Sigmoid colon (tissue), 3 donors: ENCODE measurements at regions not wholly inside any gene's neighbourhood (a gene's known extent, or its start where the extent isn't known, plus 50 kb on each side); places are given as distances from the start of the nearest gene placed in this dataset.

Experiments used
- CTCF ChIP-seq, 4 experiments: fragments of 450-650 bp in 3 of 4; fragments of 200-600 bp in 1 of 4; IDR thresholded peaks; one replicate each; pipeline ENCODE4 v1.5.1; 2016 to 2019; ENCODE audit warnings: antibody characterized with exemption in 4 of 4, mild to moderate bottlenecking in 3 of 4, moderate library complexity in 2 of 4
- POLR2A ChIP-seq, 2 donors: fragments of 450-650 bp; IDR thresholded peaks; one replicate each; pipeline ENCODE4 v1.6.1; 2016; ENCODE audit warnings: antibody characterized with exemption in 2 of 2, mild to moderate bottlenecking in 2 of 2, moderate library complexity in 2 of 2

DNA sequence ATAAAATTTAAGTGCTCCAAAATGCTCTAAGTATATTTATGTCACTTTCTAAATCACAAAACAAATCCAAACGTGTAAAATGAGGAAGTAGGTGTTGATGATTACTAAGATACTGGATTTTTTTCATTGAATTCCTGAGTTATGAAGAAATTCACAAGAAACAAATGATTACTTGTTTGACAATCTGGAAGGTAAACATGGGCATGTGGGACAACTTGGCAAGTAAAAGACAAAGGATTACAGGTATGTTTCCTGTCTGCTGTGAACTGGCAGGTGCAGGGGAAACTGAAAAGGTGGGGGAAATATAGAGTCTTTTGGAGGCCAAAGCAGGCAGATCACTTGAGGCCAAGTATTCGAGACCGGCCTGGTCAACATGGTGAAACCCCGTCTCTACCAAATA, 252.7 kb upstream of the AZI2 start:
- TF ChIP-seq CTCF (IDR thresholded peaks at IDR 0.05) (no peak), POLR2A (IDR thresholded peaks at IDR 0.05) (no peak)
